GM12878 (cell line): ENCODE measurements at regions not wholly inside any gene's neighbourhood (a gene's known extent, or its start where the extent isn't known, plus 50 kb on each side); places are given as distances from the start of the nearest gene placed in this dataset.

Source experiments
- ATAC-seq: fragments of 200-7000 bp; cut with Tn5 transposase; 3 replicates; pipeline ENCODE4 v1.9.1; 2020; ENCODE audit warnings: mild to moderate bottlenecking, moderate library complexity
- BruUV-seq: library from RNA; stranded (reverse); fragments of 400-500 nt; replicated peaks from 2 replicates; lab custom pipeline; 2021; lab: Mats Ljungman, UMichigan
- CTCF ChIA-PET: fragments of 300-600 bp; sonication (Branson Sonifier 250); formaldehyde crosslinking; extraction: SDS; loops from one replicate; lab custom pipeline; 2021; ENCODE audit warnings: inconsistent platforms; lab: Yijun Ruan, JAX
- POLR2A ChIA-PET: fragments of 350-600 bp; formaldehyde crosslinking; extraction: SDS; loops from one replicate; lab custom pipeline; 2021; ENCODE audit warnings: inconsistent platforms; lab: Charles Lee
- RAD21 ChIA-PET: fragments of 300-600 bp; sonication (Branson Sonifier 250); formaldehyde crosslinking; loops from one replicate; lab custom pipeline; 2023; ENCODE audit warnings: antibody characterized with exemption; ENCODE audit not compliant: unreplicated experiment; lab: Charles Lee
- SMC1A ChIA-PET: fragments of 300-600 bp; sonication (Branson Sonifier 250); formaldehyde crosslinking; loops from one replicate; lab custom pipeline; 2023; ENCODE audit not compliant: unreplicated experiment, uncharacterized antibody; lab: Charles Lee
- DNase-seq: peaks from one replicate; pipeline ENCODE4 v3.0.0-alpha.2; 2011; ENCODE audit warnings: low read depth, low spot score
- FAIRE-seq: peaks from 3 replicates; lab custom pipeline; 2011; peaks lifted over from hg19 to GRCh38; lab: Jason Lieb, UNC
- H2AFZ ChIP-seq: 2 replicates; pipeline ENCODE4 v1.6.0; 2011; ENCODE audit warnings: low read depth, low read length, control low read depth; ENCODE audit not compliant: control insufficient read depth
- H3K27ac ChIP-seq: 2 replicates; pipeline ENCODE4 v1.5.1; 2011; ENCODE audit warnings: control low read depth; ENCODE audit not compliant: control insufficient read depth, insufficient read depth
- H3K27me3 ChIP-seq, 2 experiments: replicated peaks in 1 of 2; 2 replicates each; pipeline versions ENCODE4 v1.6.0 to v1.6.1; 2011; ENCODE audit warnings: low read length in 1 of 2; ENCODE audit not compliant: control insufficient read depth in 2 of 2, insufficient read depth in 2 of 2
- H3K36me3 ChIP-seq, 2 experiments: 2 replicates each; pipeline ENCODE4 v1.5.1; 2011; ENCODE audit warnings: low read length in 1 of 2; ENCODE audit not compliant: control insufficient read depth in 2 of 2, insufficient read depth in 2 of 2
- H3K4me1 ChIP-seq: 2 replicates; pipeline ENCODE4 v1.6.1; 2011; ENCODE audit warnings: mild to moderate bottlenecking, low read length, moderate library complexity, mixed read lengths; ENCODE audit not compliant: control insufficient read depth, insufficient read depth
- H3K4me2 ChIP-seq: 2 replicates; pipeline ENCODE4 v1.6.0; 2011; ENCODE audit warnings: control low read depth; ENCODE audit not compliant: control insufficient read depth, insufficient read depth
- H3K4me3 ChIP-seq: fragments of 200-600 bp; sonication (generic); 2 replicates; pipeline ENCODE4 v1.5.1; 2016
- H3K79me2 ChIP-seq: 2 replicates; pipeline ENCODE4 v1.6.0; 2011; ENCODE audit warnings: low read length; ENCODE audit not compliant: control insufficient read depth, insufficient read depth
- H3K9ac ChIP-seq: 2 replicates; pipeline ENCODE4 v1.8.0; 2011; ENCODE audit warnings: low read length, control low read depth, mixed read lengths; ENCODE audit not compliant: control insufficient read depth, insufficient read depth
- H3K9me3 ChIP-seq: replicated peaks from 3 replicates; pipeline ENCODE4 v1.5.1; 2011; ENCODE audit warnings: mild to moderate bottlenecking, low read length; ENCODE audit not compliant: control insufficient read depth, insufficient read depth
- H4K20me1 ChIP-seq: 2 replicates; pipeline ENCODE4 v1.6.0; 2011; ENCODE audit not compliant: control insufficient read depth, insufficient read depth
- CEBPB ChIP-seq, 2 experiments: fragments of 150-350 bp in 1 of 2; IDR thresholded peaks; 2 replicates each; pipeline ENCODE4 v1.6.1; 2012 to 2014; ENCODE audit warnings: low read depth in 2 of 2, low read length in 2 of 2, borderline replicate concordance in 1 of 2, inconsistent platforms in 1 of 2
- CHD2 ChIP-seq: IDR thresholded peaks from 2 replicates; pipeline ENCODE4 v1.6.1; 2011; ENCODE audit warnings: low read depth, low read length, improper control_type of control experiment, borderline replicate concordance
- FOXK2 ChIP-seq: fragments of 450-650 bp; IDR thresholded peaks from 2 replicates; pipeline ENCODE4 v1.6.1; 2017; ENCODE audit warnings: mild to moderate bottlenecking, moderate library complexity
- GATAD2B ChIP-seq: fragments of 450-650 bp; conservative IDR thresholded peaks from 2 replicates; pipeline ENCODE4 v1.6.1; 2017; ENCODE audit warnings: low read depth, mild to moderate bottlenecking, moderate library complexity
- HDGF ChIP-seq: fragments of 450-650 bp; IDR thresholded peaks from 2 replicates; pipeline ENCODE4 v1.6.1; 2016; ENCODE audit warnings: antibody characterized with exemption
- MXI1 ChIP-seq: fragments of 150-350 bp; IDR thresholded peaks from 2 replicates; pipeline ENCODE4 v1.6.1; 2011; ENCODE audit warnings: low read depth, mild to moderate bottlenecking, inconsistent platforms, low read length, improper control_type of control experiment
- NFYB ChIP-seq: IDR thresholded peaks from 2 replicates; pipeline ENCODE4 v1.6.1; 2011; ENCODE audit warnings: low read depth, mild to moderate bottlenecking, low read length, improper control_type of control experiment, moderate library complexity; ENCODE audit not compliant: insufficient read depth
- NRF1 ChIP-seq: conservative IDR thresholded peaks from 2 replicates; pipeline ENCODE4 v1.6.1; 2011; ENCODE audit warnings: mild to moderate bottlenecking, low read depth, low read length, improper control_type of control experiment
- RB1 ChIP-seq: fragments of 450-650 bp; formaldehyde crosslinking; IDR thresholded peaks from 2 replicates; pipeline ENCODE4 v1.6.1; 2017; ENCODE audit warnings: mild to moderate bottlenecking, borderline replicate concordance
- RUNX3 ChIP-seq: IDR thresholded peaks from 2 replicates; pipeline ENCODE4 v1.6.1; 2012; ENCODE audit warnings: low read length, inconsistent platforms
- SMARCA5 ChIP-seq: fragments of 450-650 bp; IDR thresholded peaks from 2 replicates; pipeline ENCODE4 v1.6.1; 2017; ENCODE audit warnings: mild to moderate bottlenecking
- SMC3 ChIP-seq: IDR thresholded peaks from 2 replicates; pipeline ENCODE4 v1.6.1; 2011; ENCODE audit warnings: low read length, improper control_type of control experiment, borderline replicate concordance
- TCF3 ChIP-seq: IDR thresholded peaks from 2 replicates; pipeline ENCODE4 v1.6.1; 2012; ENCODE audit warnings: low read depth, mild to moderate bottlenecking, low read length, borderline replicate concordance; ENCODE audit not compliant: insufficient read depth
- WRNIP1 ChIP-seq: IDR thresholded peaks from 2 replicates; pipeline ENCODE4 v1.6.1; 2011; ENCODE audit warnings: low read depth, low read length, improper control_type of control experiment, borderline replicate concordance
- WGBS: methylation state at CpG from one replicate; pipeline ENCODE4 v1.1.6; 2016; ENCODE audit warnings: low lambda C conversion rate; ENCODE audit not compliant: insufficient replicate concordance, insufficient coverage; ENCODE audit errors: missing lambda C conversion rate; 5-methylcytosine and 5-hydroxymethylcytosine counted together
- in situ Hi-C: fragments of 300-500 bp; cut with MboI; formaldehyde crosslinking; loops from 9 replicates; pipeline ENCODE4 v1.14.3; 2018; ENCODE audit warnings: mixed read lengths
- intact Hi-C: fragments of 100-400 bp; cut with micrococcal nuclease; formaldehyde crosslinking; loops from one replicate; pipeline ENCODE4 v1.14.2; 2022; ENCODE audit not compliant: unreplicated experiment
- TF ChIP-seq, protein P1 (sequence below): fragments of 450-650 bp; IDR thresholded peaks from 2 replicates; pipeline ENCODE4 v1.6.1; 2017; ENCODE audit warnings: mild to moderate bottlenecking, low read depth, inconsistent platforms; ENCODE audit not compliant: poor library complexity, severe bottlenecking
- TF ChIP-seq, protein P2 (sequence below): fragments of 450-650 bp; IDR thresholded peaks from 2 replicates; pipeline ENCODE4 v1.6.1; 2016; ENCODE audit warnings: mild to moderate bottlenecking
- TF ChIP-seq, protein P3 (sequence below): fragments of 450-650 bp; IDR thresholded peaks from 2 replicates; pipeline ENCODE4 v1.6.1; 2017; ENCODE audit warnings: mild to moderate bottlenecking, moderate library complexity
- TF ChIP-seq, protein P4 (sequence below): fragments of 150-350 bp; IDR thresholded peaks from 2 replicates; pipeline ENCODE4 v1.6.1; 2014; ENCODE audit warnings: mild to moderate bottlenecking, low read depth, low read length

DNA sequence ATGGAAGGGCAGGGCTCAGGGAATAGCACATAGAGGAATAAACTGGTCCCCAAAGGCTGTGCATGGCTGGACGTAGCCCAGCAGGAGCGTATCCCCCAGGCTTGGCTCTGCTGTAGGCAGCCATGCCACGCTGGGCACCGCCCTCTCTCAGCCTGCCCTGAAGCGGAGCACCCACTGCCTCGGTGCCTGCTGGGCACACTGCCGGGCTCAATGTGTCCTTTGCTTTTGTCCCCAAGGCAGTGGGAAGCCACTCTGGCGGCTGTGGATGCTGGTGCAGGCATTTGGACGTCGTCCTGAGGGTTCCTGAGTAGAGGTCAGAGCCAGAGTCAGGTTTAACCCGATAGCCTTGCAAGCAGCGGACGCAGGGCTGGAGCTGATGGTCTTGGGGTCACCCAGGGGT, 141.0 kb downstream of the ENGASE start:
- in situ Hi-C loops (no loop called here), intact Hi-C loops (no loop called here)
- Histone ChIP-seq H3K9me3 (no peaks in the 10 kb centered on the region), H3K27ac (no peak overlapping the region), H3K27me3 (peaks cover 3 to 9% of the 10 kb centered on the region in 2 experiments), H2AFZ (no peak overlapping the region), H3K4me3 (no peak overlapping the region), H3K36me3 (no peaks in the 10 kb centered on the region), H3K79me2 (no peaks in the 10 kb centered on the region), H3K9ac (no peak overlapping the region), H3K4me1 (no peaks in the 10 kb centered on the region), H3K4me2 (no peak overlapping the region), H4K20me1 (no peaks in the 10 kb centered on the region)
- DNase-seq (no peak), ATAC-seq (no peak), FAIRE-seq (no peak)
- TF ChIP-seq RUNX3 = no peak
- no peak for TF ChIP-seq NFYB
- TF ChIP-seq HDGF = no peak
- TF ChIP-seq WRNIP1 = no peak
- TF ChIP-seq MXI1 = no peak
- no peak for TF ChIP-seq CHD2
- TF ChIP-seq, protein P1, sequence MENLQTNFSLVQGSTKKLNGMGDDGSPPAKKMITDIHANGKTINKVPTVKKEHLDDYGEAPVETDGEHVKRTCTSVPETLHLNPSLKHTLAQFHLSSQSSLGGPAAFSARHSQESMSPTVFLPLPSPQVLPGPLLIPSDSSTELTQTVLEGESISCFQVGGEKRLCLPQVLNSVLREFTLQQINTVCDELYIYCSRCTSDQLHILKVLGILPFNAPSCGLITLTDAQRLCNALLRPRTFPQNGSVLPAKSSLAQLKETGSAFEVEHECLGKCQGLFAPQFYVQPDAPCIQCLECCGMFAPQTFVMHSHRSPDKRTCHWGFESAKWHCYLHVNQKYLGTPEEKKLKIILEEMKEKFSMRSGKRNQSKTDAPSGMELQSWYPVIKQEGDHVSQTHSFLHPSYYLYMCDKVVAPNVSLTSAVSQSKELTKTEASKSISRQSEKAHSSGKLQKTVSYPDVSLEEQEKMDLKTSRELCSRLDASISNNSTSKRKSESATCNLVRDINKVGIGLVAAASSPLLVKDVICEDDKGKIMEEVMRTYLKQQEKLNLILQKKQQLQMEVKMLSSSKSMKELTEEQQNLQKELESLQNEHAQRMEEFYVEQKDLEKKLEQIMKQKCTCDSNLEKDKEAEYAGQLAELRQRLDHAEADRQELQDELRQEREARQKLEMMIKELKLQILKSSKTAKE = no peak
- TF ChIP-seq, protein P2, sequence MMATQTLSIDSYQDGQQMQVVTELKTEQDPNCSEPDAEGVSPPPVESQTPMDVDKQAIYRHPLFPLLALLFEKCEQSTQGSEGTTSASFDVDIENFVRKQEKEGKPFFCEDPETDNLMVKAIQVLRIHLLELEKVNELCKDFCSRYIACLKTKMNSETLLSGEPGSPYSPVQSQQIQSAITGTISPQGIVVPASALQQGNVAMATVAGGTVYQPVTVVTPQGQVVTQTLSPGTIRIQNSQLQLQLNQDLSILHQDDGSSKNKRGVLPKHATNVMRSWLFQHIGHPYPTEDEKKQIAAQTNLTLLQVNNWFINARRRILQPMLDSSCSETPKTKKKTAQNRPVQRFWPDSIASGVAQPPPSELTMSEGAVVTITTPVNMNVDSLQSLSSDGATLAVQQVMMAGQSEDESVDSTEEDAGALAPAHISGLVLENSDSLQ = no peak
- TF ChIP-seq, protein P3, sequence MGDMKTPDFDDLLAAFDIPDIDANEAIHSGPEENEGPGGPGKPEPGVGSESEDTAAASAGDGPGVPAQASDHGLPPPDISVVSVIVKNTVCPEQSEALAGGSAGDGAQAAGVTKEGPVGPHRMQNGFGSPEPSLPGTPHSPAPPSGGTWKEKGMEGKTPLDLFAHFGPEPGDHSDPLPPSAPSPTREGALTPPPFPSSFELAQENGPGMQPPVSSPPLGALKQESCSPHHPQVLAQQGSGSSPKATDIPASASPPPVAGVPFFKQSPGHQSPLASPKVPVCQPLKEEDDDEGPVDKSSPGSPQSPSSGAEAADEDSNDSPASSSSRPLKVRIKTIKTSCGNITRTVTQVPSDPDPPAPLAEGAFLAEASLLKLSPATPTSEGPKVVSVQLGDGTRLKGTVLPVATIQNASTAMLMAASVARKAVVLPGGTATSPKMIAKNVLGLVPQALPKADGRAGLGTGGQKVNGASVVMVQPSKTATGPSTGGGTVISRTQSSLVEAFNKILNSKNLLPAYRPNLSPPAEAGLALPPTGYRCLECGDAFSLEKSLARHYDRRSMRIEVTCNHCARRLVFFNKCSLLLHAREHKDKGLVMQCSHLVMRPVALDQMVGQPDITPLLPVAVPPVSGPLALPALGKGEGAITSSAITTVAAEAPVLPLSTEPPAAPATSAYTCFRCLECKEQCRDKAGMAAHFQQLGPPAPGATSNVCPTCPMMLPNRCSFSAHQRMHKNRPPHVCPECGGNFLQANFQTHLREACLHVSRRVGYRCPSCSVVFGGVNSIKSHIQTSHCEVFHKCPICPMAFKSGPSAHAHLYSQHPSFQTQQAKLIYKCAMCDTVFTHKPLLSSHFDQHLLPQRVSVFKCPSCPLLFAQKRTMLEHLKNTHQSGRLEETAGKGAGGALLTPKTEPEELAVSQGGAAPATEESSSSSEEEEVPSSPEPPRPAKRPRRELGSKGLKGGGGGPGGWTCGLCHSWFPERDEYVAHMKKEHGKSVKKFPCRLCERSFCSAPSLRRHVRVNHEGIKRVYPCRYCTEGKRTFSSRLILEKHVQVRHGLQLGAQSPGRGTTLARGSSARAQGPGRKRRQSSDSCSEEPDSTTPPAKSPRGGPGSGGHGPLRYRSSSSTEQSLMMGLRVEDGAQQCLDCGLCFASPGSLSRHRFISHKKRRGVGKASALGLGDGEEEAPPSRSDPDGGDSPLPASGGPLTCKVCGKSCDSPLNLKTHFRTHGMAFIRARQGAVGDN = no peak
- TF ChIP-seq, protein P4, sequence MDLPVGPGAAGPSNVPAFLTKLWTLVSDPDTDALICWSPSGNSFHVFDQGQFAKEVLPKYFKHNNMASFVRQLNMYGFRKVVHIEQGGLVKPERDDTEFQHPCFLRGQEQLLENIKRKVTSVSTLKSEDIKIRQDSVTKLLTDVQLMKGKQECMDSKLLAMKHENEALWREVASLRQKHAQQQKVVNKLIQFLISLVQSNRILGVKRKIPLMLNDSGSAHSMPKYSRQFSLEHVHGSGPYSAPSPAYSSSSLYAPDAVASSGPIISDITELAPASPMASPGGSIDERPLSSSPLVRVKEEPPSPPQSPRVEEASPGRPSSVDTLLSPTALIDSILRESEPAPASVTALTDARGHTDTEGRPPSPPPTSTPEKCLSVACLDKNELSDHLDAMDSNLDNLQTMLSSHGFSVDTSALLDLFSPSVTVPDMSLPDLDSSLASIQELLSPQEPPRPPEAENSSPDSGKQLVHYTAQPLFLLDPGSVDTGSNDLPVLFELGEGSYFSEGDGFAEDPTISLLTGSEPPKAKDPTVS = no peak
- no peak for TF ChIP-seq TCF3
- no peak for TF ChIP-seq GATAD2B
- no peak for TF ChIP-seq CEBPB (IDR thresholded peaks at IDR 0.05; ENCODE audit: borderline replicate concordance in 1 of 2, low read depth in 2 of 2, low read length in 2 of 2)
- TF ChIP-seq FOXK2 = no peak
- TF ChIP-seq RB1 = no peak
- TF ChIP-seq NRF1 = no peak
- no peak for TF ChIP-seq SMARCA5
- TF ChIP-seq SMC3 = no peak
- SMC1A ChIA-PET = no interaction called here
- RAD21 ChIA-PET = no interaction called here
- POLR2A ChIA-PET = no interaction called here
- CTCF ChIA-PET = no interaction called here
- BruUV-seq = no TSS peak
- WGBS = 46% methylated on average over 11 of the region's 13 CpGs
